Central memory CD8-positive, alpha-beta T cell (primary cell): ENCODE measurements at regions not wholly inside any gene's neighbourhood (a gene's known extent, or its start where the extent isn't known, plus 50 kb on each side); places are given as distances from the start of the nearest gene placed in this dataset.

Experiments used
- ATAC-seq: fragments of 150-1000 bp; cut with Tn5 transposase; replicated peaks from 2 replicates; pipeline ENCODE4 v1.10.0; 2022; ENCODE audit warnings: mild to moderate bottlenecking, moderate FRiP score, moderate number of reproducible peaks; ENCODE audit not compliant: poor library complexity, severe bottlenecking; ENCODE audit errors: extremely low read depth
- DNase-seq, 2 donors: peaks; one replicate each; pipeline ENCODE4 v3.0.0; 2021; ENCODE audit warnings: low spot score in 2 of 2
- H3K27ac Mint-ChIP-seq: one replicate; pipeline ENCODE4 v1.8.0; 2022; ENCODE audit warnings: low read depth, mild to moderate bottlenecking, moderate library complexity, mixed read lengths
- H3K27me3 Mint-ChIP-seq: one replicate; pipeline ENCODE4 v1.8.0; 2022; ENCODE audit warnings: mixed read lengths
- H3K36me3 Mint-ChIP-seq: one replicate; pipeline ENCODE4 v1.8.0; 2022; ENCODE audit warnings: mild to moderate bottlenecking, moderate library complexity, mixed read lengths; ENCODE audit not compliant: insufficient read depth
- H3K4me1 Mint-ChIP-seq: one replicate; pipeline ENCODE4 v1.8.0; 2022; ENCODE audit warnings: mixed read lengths
- H3K4me3 Mint-ChIP-seq: one replicate; pipeline ENCODE4 v1.8.0; 2022; ENCODE audit warnings: mild to moderate bottlenecking, moderate library complexity, mixed read lengths
- H3K9me3 Mint-ChIP-seq: one replicate; pipeline ENCODE4 v1.8.0; 2022; ENCODE audit warnings: mixed read lengths

DNA sequence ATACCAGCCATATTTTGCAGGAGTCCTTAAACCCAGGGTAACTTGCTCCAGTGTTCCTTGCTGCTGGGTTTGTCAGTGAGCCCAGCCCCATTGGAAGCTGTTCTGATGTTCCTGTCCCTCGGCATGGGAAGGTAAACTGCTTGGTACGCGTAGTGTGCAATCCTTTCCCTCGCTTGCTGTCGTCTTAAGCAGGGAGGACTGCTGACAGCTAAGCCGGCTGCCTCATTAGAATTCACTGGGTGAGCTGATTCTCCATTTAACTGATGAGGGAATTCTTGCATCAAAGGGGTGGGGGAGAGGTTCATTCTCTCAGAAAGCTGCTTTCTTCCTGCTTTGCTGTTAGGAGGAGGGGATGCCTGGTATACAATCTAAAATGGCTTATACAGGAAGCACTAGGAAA is 164.6 kb downstream of the MID1IP1 start:
- Mint-ChIP-seq H3K9me3 (no peaks in the 10 kb centered on the region), H3K36me3 (no peaks in the 10 kb centered on the region), H3K4me3 (no peak overlapping the region), H3K27me3 (no peaks in the 10 kb centered on the region), H3K4me1 (no peaks in the 10 kb centered on the region), H3K27ac (no peak overlapping the region)
- ATAC-seq (no peak), DNase-seq (no peak)

DNA sequence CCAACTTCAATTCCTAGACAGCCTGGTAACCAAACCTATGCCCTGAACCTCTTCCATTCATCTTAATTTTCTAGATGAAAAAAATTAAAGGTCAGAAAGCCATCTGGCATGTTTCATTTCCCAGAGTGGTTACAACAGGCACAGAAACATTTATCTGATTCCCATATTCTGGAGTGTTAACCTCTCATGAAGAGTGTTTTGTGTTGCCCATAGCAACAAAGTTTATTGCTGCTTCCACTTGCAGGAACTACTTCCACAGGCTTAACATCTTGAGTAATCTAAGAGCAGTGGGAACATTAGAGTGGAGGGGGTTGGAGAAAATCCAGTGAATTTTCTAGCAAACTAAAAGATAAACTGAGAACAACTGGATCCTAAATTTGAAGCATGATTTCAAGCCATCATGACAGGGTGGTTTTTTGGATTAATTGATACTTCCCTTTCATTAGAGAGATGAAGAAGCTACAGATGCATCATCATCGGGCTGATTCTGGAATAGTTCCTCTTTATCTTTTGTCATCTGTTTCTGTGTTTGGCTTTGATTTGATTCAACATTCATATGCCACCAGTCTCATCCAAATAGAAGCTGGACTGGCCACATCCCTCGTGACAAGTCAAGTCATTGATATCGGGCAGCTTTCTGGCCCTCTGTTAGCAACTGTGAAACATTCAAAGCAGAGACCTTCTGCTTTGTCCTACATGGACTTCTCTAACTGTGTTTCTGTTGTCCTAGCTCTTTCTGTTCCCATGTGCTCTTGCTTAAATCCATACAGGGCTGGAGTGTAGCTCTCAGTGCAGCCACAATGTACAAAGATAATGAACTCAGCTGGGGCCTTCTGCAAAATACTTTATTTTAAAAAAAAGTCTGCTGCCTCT is 167.3 kb downstream of the MID1IP1 start:
- Mint-ChIP-seq H3K4me3 (no peak overlapping the region), H3K4me1 (no peaks in the 10 kb centered on the region), H3K27me3 (no peaks in the 10 kb centered on the region), H3K36me3 (no peaks in the 10 kb centered on the region), H3K27ac (no peak overlapping the region), H3K9me3 (no peaks in the 10 kb centered on the region)
- DNase-seq (no peak), ATAC-seq (no peak)

DNA sequence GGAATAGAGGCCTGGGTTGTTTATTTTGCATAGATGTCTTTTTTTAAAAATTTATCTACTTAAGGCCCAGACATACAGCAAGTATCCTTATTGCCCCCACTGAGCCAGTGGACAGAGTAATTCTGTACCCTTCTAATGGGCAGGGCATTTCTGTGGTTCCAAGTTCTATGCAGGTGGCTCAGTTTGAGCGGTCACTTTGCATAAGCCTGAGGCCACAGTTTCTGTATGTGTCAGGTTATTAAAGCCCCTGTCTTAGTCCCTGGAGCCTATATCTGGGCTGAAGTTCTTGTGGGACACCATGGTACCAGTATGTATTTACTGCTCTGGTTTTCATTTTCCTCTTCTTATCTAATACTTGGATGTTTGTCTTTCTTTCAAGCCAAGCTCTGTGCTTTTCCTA is 168.8 kb downstream of the MID1IP1 start:
- no peak overlapping the region for H3K4me3 Mint-ChIP-seq
- ATAC-seq (no peak), DNase-seq (no peak)
- H3K36me3 Mint-ChIP-seq, result no peaks in the 10 kb centered on the region
- H3K27ac Mint-ChIP-seq, result no peak overlapping the region
- H3K9me3 Mint-ChIP-seq, result no peaks in the 10 kb centered on the region
- H3K27me3 Mint-ChIP-seq, result no peaks in the 10 kb centered on the region
- H3K4me1 Mint-ChIP-seq, result no peaks in the 10 kb centered on the region

DNA sequence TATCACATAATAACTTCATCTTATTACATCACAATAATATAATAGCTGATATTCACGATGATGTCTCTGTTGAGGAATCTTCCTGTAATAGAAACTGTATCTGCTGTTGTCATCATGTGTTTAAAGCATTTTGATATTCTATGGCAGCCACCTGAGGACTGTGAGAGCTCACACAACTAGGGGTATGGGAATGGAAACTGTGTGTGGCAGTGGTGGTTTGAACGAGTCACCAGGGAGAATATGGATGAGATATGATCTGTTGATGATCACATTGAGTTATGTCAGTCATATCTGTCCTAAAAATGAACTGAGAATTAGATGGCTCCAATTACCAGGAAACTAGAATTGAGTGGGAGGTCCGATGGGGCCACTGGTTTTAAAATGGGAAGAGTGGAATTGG is 169.6 kb downstream of the MID1IP1 start:
- no peak overlapping the region for H3K4me3 Mint-ChIP-seq
- DNase-seq (no peak), ATAC-seq (no peak)
- H3K36me3 Mint-ChIP-seq, result no peaks in the 10 kb centered on the region
- H3K9me3 Mint-ChIP-seq, result no peaks in the 10 kb centered on the region
- H3K27me3 Mint-ChIP-seq, result no peaks in the 10 kb centered on the region
- no peaks in the 10 kb centered on the region for H3K4me1 Mint-ChIP-seq
- H3K27ac Mint-ChIP-seq, result no peak overlapping the region

DNA sequence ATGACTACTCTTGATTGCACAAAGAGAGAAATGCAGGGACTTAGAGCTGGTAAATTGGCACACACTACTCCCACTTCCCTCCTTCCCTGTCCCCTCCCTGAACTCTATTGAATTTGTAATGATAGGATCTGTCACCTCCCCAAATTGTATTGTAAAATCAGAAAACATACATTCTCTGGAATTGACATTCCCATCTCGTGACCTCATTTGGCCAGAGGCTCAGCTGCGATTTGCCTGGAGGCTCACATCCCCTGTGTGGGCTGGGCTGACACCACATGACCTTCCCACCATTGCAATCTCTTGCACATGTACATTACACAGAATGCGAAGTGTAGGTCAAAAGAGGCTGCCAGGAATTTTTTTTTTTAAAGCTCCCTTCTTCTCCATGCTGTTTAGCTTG is 172.1 kb downstream of the MID1IP1 start:
- H3K27ac Mint-ChIP-seq, result no peak overlapping the region
- ATAC-seq (no peak), DNase-seq (no peak)
- H3K9me3 Mint-ChIP-seq, result no peaks in the 10 kb centered on the region
- no peak overlapping the region for H3K4me3 Mint-ChIP-seq
- H3K27me3 Mint-ChIP-seq, result no peaks in the 10 kb centered on the region
- H3K4me1 Mint-ChIP-seq, result no peaks in the 10 kb centered on the region
- H3K36me3 Mint-ChIP-seq, result no peaks in the 10 kb centered on the region

DNA sequence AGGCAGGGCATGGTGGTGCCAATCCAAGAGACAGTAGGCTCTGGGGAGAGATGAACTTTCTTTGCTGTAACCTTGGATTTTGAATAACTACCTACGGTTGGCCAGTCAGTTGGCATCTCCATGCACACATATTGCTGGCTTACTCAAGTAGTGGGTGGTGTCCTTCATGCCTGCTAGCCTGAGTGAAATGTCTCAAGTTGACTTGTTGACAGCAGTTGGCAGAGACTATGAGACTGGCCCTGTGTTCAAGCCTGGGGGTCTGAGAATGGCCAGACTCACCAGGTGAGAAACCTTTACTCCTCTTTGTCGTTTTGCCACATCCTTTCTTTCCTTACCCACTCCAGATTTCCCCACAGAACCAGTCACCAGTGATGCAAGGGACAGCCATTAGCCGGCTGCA is 173.3 kb downstream of the MID1IP1 start:
- Mint-ChIP-seq H3K9me3 (no peaks in the 10 kb centered on the region), H3K27ac (no peak overlapping the region), H3K27me3 (no peaks in the 10 kb centered on the region), H3K4me1 (no peaks in the 10 kb centered on the region), H3K36me3 (no peaks in the 10 kb centered on the region), H3K4me3 (no peak overlapping the region)
- no peak for ATAC-seq
- DNase-seq, result no peak

DNA sequence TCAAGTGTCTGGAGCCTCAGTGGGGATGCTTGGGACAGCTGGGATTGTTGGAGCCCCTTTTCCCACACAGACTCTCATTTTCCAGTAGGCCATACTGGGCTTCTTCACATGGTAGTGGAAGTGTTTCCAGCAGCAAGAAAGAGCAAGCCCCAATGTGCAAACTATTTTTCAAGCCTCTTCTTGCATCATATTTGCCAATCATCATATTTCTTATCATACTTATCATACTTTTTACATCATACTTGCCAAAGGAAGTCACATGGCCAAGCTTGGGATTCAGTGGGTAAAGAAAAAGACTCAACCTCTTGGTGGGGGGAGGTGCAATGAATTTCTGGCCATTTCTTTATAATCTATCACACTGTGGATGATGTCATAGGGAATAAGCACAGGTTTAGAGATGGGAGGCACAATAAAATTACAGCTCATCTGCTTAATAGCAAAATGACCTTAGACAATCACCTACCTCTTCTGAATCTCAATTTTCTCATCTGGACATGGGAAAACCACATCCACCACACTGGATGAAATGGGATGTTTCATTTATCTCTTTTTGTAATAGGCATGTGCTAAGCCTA is 174.2 kb downstream of the MID1IP1 start:
- H3K9me3 Mint-ChIP-seq, result no peaks in the 10 kb centered on the region
- no peaks in the 10 kb centered on the region for H3K36me3 Mint-ChIP-seq
- ATAC-seq (no peak), DNase-seq (no peak)
- H3K4me1 Mint-ChIP-seq, result no peaks in the 10 kb centered on the region
- H3K27ac Mint-ChIP-seq, result no peak overlapping the region
- no peaks in the 10 kb centered on the region for H3K27me3 Mint-ChIP-seq
- no peak overlapping the region for H3K4me3 Mint-ChIP-seq

DNA sequence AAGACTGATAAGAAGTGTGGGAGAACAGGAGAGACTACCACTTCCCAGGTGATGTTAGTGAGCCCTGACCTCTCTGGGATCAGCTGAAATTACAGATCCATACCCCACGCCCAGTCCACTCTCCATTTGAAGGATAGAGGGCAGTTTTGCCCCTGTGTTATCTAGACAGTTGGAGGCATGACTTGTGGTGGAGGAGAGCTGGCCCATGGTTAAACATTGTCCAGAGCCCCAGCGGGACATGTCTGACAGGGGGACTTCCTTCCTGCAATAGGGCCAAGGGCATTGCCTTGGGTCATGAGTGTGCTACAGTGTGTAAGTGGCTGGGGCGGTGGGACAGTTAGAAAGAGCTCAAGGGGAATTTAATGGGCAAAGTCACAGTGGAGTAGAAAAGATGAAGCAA is 181.1 kb downstream of the MID1IP1 start:
- DNase-seq, result no peak
- H3K4me3 Mint-ChIP-seq, result no peak overlapping the region
- no peak overlapping the region for H3K27ac Mint-ChIP-seq
- H3K4me1 Mint-ChIP-seq, result no peaks in the 10 kb centered on the region
- H3K27me3 Mint-ChIP-seq, result no peaks in the 10 kb centered on the region
- no peaks in the 10 kb centered on the region for H3K36me3 Mint-ChIP-seq
- no peaks in the 10 kb centered on the region for H3K9me3 Mint-ChIP-seq
- ATAC-seq, result no peak

DNA sequence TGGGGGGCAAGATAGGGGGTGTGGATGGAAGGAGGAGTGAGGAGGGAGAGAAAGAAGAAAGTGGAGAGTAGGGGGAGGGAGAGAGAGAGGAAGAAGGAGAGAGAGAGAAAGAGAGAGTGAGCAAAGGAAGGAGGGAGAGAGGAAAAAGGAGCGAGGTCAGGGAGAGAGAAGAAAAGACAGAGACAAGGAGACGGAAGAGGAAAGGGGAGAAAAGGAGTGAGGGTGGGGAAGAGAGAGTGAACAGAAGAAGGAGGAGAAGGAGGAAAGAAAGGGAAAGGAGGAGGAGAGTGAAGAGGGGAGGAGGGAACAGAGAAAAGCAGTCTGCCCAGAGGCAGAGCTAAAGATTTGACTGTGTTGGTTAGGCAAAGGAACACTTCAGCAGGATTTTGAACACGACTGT is 181.6 kb downstream of the MID1IP1 start:
- no peaks in the 10 kb centered on the region for H3K27me3 Mint-ChIP-seq
- no peak overlapping the region for H3K27ac Mint-ChIP-seq
- ATAC-seq (no peak), DNase-seq (no peak)
- H3K9me3 Mint-ChIP-seq, result no peaks in the 10 kb centered on the region
- no peaks in the 10 kb centered on the region for H3K4me1 Mint-ChIP-seq
- no peaks in the 10 kb centered on the region for H3K36me3 Mint-ChIP-seq
- no peak overlapping the region for H3K4me3 Mint-ChIP-seq

DNA sequence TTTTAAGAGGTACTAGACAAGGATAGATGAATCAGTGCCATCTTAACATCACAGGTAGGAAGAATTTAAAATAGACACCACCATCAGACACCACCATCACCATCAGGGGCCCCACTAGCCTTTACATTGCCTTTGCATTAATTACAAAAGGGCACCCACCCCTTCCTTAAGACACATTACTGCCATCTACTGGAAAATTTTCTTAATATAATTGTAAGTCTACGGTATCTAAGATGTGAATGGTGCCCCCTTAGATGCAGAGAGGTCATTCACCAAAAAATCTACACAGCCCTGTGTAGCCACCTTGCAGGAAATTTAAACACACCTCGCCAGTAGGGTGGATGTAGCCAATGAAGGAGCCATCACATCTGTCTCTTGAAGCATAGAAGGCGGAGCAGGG is 184.1 kb downstream of the MID1IP1 start:
- DNase-seq (no peak), ATAC-seq (no peak)
- H3K4me1 Mint-ChIP-seq, result no peaks in the 10 kb centered on the region
- H3K36me3 Mint-ChIP-seq, result no peaks in the 10 kb centered on the region
- no peak overlapping the region for H3K27ac Mint-ChIP-seq
- H3K27me3 Mint-ChIP-seq, result no peaks in the 10 kb centered on the region
- no peak overlapping the region for H3K4me3 Mint-ChIP-seq
- H3K9me3 Mint-ChIP-seq, result no peaks in the 10 kb centered on the region

DNA sequence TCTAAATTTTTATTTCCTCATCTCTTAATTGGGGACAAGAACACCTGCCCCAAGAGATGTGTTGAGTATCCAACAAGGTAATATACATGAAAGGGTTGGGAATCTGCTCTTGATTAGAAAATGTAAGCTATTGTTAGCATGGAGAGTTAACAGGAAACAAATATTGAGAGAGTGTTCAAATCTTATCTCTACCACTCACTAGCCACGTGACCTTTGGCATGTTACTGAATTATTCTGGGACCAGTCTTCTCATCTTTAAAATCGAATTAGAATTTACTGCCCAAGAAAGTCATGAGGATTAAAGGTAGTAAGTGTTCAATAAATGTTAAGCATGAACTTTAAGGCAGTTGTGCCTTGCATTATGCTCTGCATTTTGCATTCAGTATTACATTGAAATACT is 184.7 kb downstream of the MID1IP1 start:
- Mint-ChIP-seq H3K27ac (no peak overlapping the region), H3K4me1 (no peaks in the 10 kb centered on the region), H3K9me3 (no peaks in the 10 kb centered on the region), H3K4me3 (no peak overlapping the region), H3K36me3 (no peaks in the 10 kb centered on the region), H3K27me3 (no peaks in the 10 kb centered on the region)
- DNase-seq (no peak), ATAC-seq (no peak)

DNA sequence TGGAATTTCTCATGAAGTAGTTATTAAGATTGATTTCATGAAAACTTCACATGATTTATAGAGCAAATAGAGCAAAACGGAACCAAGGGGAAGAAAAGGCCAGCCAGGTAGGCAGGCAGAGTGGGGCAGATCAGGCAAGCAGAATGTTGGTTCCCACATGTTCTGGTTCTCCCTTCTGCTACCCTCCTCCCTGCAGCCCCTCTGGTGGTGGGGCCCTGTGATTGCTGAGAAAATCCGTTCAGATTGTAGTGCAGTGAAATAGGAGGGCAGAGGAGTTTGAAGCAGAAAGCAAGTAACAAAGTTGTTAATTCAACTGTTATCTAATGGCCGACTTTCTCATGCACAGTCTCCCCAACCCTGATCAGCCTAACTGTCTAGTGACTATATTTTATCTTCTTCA is 185.3 kb downstream of the MID1IP1 start:
- no peaks in the 10 kb centered on the region for H3K9me3 Mint-ChIP-seq
- no peaks in the 10 kb centered on the region for H3K4me1 Mint-ChIP-seq
- H3K36me3 Mint-ChIP-seq, result no peaks in the 10 kb centered on the region
- ATAC-seq (no peak), DNase-seq (no peak)
- no peak overlapping the region for H3K4me3 Mint-ChIP-seq
- H3K27ac Mint-ChIP-seq, result no peak overlapping the region
- H3K27me3 Mint-ChIP-seq, result no peaks in the 10 kb centered on the region

DNA sequence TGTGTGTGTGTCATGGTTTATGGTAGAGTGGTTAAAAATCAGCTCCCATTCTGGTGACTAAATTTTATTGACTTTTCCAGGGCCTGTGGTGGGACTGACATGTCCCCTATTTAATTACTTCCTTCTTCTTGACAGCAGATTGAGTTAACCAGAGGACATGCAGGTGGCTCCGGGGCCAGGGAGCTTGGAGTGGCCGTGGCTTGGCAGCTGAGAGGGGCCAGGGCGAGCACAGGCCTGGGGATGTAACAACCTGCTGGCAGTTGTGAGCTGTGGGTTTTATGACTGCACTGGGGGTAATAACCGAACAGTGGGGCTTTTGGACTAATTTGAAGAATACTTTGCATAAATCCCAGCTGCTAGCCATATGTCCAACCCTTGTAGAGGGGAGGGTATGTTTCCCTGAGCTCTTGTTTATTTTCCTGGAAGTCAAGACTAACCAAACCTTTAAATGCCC is 186.0 kb downstream of the MID1IP1 start:
- H3K36me3 Mint-ChIP-seq, result no peaks in the 10 kb centered on the region
- no peak for DNase-seq
- H3K27me3 Mint-ChIP-seq, result no peaks in the 10 kb centered on the region
- H3K27ac Mint-ChIP-seq, result no peak overlapping the region
- no peaks in the 10 kb centered on the region for H3K4me1 Mint-ChIP-seq
- no peak overlapping the region for H3K4me3 Mint-ChIP-seq
- no peaks in the 10 kb centered on the region for H3K9me3 Mint-ChIP-seq
- ATAC-seq, result no peak
